ENCODE measurements at regions not wholly inside any gene's neighbourhood (a gene's known extent, or its start where the extent isn't known, plus 50 kb on each side); places are given as distances from the start of the nearest gene placed in this dataset.

DNA sequence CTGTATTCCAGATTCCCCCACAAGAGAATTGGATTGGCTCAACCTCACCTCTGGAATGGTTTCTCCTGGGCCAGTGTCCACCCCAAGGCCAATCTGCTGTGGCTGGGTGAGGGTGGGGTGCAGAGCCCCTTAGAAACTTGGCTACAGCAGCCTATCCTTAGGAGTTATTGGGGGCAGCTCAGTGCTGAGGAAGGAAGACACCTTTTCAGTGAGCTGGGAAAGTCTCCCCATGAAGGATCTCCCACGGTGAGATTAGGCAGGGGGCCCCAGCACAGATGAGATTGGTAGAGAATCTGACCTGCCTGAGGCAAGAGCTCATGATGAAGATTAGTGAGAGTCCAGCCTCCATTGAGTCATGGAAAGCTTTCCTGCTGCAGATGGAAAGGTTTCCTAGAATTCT is 78.4 kb downstream of the CCDC185 start:
- TF ChIP-seq CTCF (conservative IDR thresholded peaks at IDR 0.05 in 1 of 2, IDR thresholded peaks at IDR 0.05 in 1 of 2; ENCODE audit: extremely low read depth in 1 of 2, insufficient read depth in 1 of 2, low read depth in 1 of 2, low read length in 2 of 2) (no peak), EZH2 (IDR thresholded peaks at IDR 0.05; ENCODE audit: borderline replicate concordance, low read length) (no peak)

Data from mammary epithelial cell (primary cell).